Esophagus (tissue), 2 donors: ENCODE measurements at regions not wholly inside any gene's neighbourhood (a gene's known extent, or its start where the extent isn't known, plus 50 kb on each side); places are given as distances from the start of the nearest gene placed in this dataset.
"Not testable (repeated sequence)": the region's sequence is repeated elsewhere in the genome, so short reads cannot be mapped to it uniquely, and the experiment has no call there.

Source experiments
- H3K27ac ChIP-seq, 2 donors: one replicate each; pipeline ENCODE4 v1.5.1; 2013; ENCODE audit warnings: low read depth in 2 of 2, mild to moderate bottlenecking in 2 of 2, inconsistent platforms in 1 of 2, low read length in 1 of 2, moderate library complexity in 1 of 2
- H3K27me3 ChIP-seq, 2 donors: one replicate each; pipeline ENCODE4 v1.6.1; 2013; ENCODE audit warnings: low read length in 2 of 2, control low read depth in 1 of 2, mild to moderate bottlenecking in 1 of 2; ENCODE audit not compliant: insufficient read depth in 2 of 2, control insufficient read depth in 1 of 2
- H3K36me3 ChIP-seq, 2 donors: one replicate each; pipeline ENCODE4 v1.6.1; 2013; ENCODE audit warnings: low read length in 1 of 2; ENCODE audit not compliant: control insufficient read depth in 2 of 2, insufficient read depth in 2 of 2
- H3K4me1 ChIP-seq, 2 donors: one replicate each; pipeline ENCODE4 v1.6.1; 2013; ENCODE audit warnings: low read length in 1 of 2; ENCODE audit not compliant: control insufficient read depth in 2 of 2, insufficient read depth in 2 of 2
- H3K4me3 ChIP-seq, 2 donors: one replicate each; pipeline ENCODE4 v1.5.1; 2013; ENCODE audit warnings: low read length in 2 of 2, mild to moderate bottlenecking in 2 of 2, low read depth in 1 of 2, moderate library complexity in 1 of 2
- H3K9me3 ChIP-seq, 2 donors: one replicate each; pipeline ENCODE4 v1.6.1; 2013; ENCODE audit warnings: mild to moderate bottlenecking in 2 of 2, low read depth in 1 of 2, low read length in 1 of 2, moderate library complexity in 1 of 2; ENCODE audit not compliant: control insufficient read depth in 2 of 2, insufficient read depth in 1 of 2
- WGBS, 2 donors: extraction: QIAGEN DNeasy Blood & Tissue Kit; methylation state at CpG; one replicate each; pipeline ENCODE4 v1.1.7; 2013; 5-methylcytosine and 5-hydroxymethylcytosine counted together
- donor health status: healthy with polysubstance abuse.
- donor health status: Bipolar disorder and iron deficiency.

DNA sequence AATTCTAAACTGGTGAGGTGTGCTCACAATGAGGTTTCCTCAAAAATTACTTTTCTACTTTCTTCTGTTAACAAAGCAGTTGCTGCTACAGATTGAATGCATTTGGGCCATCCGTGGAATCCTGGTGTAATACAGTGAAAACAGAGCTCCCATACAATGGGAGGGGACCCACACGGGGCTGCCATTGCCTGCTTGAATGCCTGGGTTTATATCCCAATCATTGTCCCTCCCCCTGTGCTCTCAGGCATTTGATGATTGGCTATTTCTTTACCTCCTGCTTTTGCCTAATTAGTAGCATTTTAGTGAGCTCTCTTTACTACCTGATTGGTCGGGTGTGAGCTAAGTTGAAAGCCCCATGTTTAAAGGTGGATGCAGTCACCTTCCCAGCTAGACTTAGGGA lies 52.9 kb upstream of the CSF1 start:
- 79 to 81% methylated on average over 3 of the region's 3 CpGs for WGBS, 2 donors
- H3K27ac ChIP-seq, H3K9me3 ChIP-seq, H3K27me3 ChIP-seq, H3K4me3 ChIP-seq, H3K4me1 ChIP-seq, H3K36me3 ChIP-seq: not testable (repeated sequence)

DNA sequence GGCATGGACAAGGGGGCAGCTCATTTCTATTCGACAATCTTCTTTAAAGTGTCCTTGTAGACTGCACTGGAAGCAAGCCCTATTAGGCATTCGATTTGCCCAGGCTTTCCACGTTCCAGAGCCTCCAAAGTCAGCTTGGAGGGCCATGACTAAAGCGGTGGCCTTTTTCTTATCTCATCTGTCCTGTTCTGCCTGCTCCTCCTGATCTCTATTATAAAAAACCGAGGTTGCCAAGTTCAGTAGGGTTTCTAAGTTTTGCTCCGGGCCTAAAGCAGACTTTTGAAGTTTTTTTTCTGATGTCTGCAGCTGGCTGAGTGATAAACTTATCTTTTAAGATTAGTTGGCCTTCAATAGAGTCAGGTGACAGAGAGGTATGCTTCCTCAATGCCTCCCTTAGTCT lies 54.7 kb upstream of the CSF1 start:
- H3K4me1 ChIP-seq, H3K9me3 ChIP-seq, H3K27me3 ChIP-seq, H3K27ac ChIP-seq, H3K36me3 ChIP-seq, H3K4me3 ChIP-seq: not testable (repeated sequence)
- WGBS, 2 donors, result 37 to 48% methylated on average over 6 of the region's 6 CpGs

DNA sequence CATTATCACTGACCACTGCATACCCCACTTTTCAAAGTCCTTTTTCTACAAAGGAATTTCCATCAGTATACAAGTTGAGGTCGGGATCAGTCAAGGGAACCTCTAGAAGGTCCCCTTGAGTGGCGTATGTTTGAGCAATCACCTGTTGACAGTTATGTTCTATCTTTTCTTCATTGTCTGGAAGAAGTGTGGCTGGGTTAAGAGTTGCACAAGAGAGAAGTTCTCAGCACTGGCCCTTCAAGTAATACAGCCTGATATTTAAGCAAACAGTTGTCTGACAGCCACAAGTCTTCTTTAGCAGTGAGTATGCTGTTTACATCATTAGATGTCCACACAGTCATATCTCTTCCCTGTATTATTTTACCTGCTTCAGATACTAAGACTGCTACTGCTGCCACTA lies 56.7 kb upstream of the CSF1 start:
- not testable (repeated sequence) for H3K36me3 ChIP-seq, H3K9me3 ChIP-seq, H3K4me1 ChIP-seq, H3K27me3 ChIP-seq, H3K27ac ChIP-seq, H3K4me3 ChIP-seq
- WGBS, 2 donors, result 83 to 88% methylated on average over 2 of the region's 2 CpGs

DNA sequence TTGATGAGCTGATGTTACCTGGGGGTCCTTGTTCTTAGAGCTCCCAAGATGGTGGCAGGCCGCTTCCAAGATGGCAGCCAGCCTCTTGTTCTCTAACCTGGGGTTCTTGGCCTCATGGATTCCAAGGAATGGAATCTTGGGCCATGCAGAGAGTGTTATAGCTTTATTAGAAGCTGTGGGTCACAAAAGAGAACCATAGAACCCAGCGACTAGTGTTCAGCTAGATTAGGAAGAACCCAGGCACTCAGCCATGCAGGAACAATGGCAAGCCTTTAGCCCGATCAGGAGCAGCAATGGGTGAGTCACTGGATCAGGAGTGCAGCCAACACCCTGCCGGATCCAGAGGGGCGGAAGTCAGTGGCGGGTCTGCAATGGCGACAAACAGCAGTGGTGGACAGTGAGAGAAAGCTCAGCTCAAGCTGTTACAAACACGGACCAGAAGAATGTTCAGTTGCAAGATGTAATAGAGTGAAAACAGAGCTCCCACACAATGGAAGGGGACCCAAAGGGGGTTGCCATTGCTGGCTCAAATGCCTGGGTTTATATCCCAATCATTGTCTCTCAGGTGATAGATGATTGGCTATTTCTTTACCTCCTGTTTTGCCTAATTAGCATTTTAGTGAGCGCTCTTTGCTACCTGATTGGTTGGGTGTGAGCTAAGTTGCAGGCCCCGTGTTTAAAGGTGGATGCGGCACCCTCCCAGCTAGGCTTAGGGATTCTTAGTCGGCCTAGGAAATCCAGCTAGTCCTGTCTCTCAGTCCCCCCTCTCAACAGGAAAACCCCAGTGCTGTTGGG lies 58.2 kb upstream of the CSF1 start:
- not testable (repeated sequence) for H3K9me3 ChIP-seq, H3K27me3 ChIP-seq, H3K4me1 ChIP-seq, H3K36me3 ChIP-seq, H3K4me3 ChIP-seq
- H3K27ac ChIP-seq, result peak overlapping the region; percentile 34 to 49
- 56 to 76% methylated on average over 12 of the region's 12 CpGs for WGBS, 2 donors

DNA sequence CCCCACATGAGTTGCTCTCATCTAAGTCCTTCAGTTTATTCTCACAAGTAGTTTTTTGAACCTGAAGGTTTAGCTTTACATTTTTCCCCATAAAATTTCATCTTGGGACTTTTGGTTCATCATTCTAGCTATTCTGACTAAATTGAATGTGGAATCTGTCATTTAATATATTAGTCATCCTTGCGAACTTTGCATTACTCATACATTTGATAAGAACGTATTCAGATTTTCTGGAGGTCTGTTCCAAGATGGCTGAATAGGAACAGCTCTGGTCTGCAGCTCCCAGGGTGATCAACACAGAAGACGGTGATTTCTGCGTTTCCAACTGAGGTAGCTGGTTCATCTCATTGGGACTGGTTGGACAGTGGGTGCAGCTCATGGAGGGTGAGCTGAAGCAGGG lies 59.8 kb upstream of the CSF1 start:
- H3K27ac ChIP-seq, result no peak overlapping the region
- H3K9me3 ChIP-seq, result no peaks in the 10 kb centered on the region
- no peaks in the 10 kb centered on the region for H3K27me3 ChIP-seq
- 79% methylated on average over 4 of the region's 4 CpGs for WGBS, 2 donors
- no peak overlapping the region for H3K4me3 ChIP-seq
- H3K36me3 ChIP-seq, result no peaks in the 10 kb centered on the region
- H3K4me1 ChIP-seq, result no peaks in the 10 kb centered on the region

DNA sequence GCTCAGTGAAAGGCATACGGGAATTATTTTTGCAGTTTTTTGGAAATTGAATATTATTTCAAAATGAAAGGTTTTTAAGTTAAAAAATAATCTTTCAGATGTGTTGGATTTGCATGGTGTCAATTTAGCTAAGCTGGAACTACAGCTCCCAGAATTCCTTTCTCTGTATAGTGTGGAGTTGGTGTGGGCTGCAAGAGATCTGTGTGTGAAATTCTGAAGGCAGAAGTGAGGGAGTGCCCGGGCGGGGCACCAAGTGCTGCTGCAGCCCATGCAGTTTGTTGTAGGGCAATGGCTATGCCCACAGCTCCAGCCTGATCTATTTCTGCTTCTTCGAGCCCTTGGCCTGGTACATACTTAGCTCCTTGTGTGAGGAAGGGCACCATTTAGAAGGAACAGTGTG lies 60.5 kb upstream of the CSF1 start:
- 84 to 87% methylated on average over 4 of the region's 4 CpGs for WGBS, 2 donors
- H3K36me3 ChIP-seq, result no peaks in the 10 kb centered on the region
- H3K4me3 ChIP-seq, result no peak overlapping the region
- H3K27ac ChIP-seq, result no peak overlapping the region
- no peaks in the 10 kb centered on the region for H3K9me3 ChIP-seq
- H3K4me1 ChIP-seq, result no peaks in the 10 kb centered on the region
- H3K27me3 ChIP-seq, result no peaks in the 10 kb centered on the region

DNA sequence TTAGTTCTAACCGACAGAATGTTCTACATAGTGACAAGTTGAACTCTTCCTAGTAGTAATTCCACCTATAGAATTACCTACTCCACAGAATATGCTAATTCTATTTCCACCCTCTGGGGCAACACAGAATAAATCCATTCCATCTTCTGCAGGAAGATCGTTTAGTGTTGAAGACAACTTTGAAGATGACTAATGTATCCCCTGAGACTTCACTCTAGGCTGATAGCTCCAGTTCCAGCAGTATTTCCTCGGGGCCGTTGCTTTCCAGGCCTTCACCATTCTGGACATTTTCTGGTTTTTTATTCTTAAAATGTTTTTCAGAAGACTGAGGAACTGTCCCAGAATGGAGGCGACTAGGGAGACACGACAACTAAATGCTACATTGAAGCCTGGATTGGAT lies 61.0 kb upstream of the CSF1 start:
- Histone ChIP-seq H3K36me3 (no peaks in the 10 kb centered on the region), H3K27ac (no peak overlapping the region), H3K4me1 (no peaks in the 10 kb centered on the region), H3K4me3 (no peak overlapping the region), H3K27me3 (no peaks in the 10 kb centered on the region), H3K9me3 (no peaks in the 10 kb centered on the region)
- WGBS, 2 donors, result 77 to 78% methylated on average over 6 of the region's 6 CpGs

DNA sequence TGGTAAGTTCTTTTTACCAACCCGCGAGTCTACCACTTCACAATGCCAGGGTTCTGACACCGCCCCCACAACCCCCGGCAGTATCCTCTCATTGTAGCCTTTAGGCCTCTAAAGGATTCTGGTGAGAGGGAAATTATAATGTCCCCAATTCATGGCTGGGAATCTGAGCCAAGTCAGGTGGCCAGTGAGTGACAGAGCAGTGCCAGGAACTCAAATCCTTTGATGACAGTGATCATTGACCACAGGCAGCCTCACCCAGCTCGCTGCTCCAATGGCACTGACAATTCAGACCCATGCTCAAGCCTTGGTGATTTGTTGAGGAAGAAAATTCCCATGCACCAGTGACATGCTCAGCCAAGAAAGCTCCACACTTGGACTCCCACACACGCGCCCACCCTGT lies 63.4 kb upstream of the CSF1 start:
- 88% methylated on average over 7 of the region's 7 CpGs for WGBS, 2 donors
- H3K27me3 ChIP-seq, result no peaks in the 10 kb centered on the region
- no peaks in the 10 kb centered on the region for H3K4me1 ChIP-seq
- H3K4me3 ChIP-seq, result no peak overlapping the region
- H3K9me3 ChIP-seq, result no peaks in the 10 kb centered on the region
- H3K36me3 ChIP-seq, result no peaks in the 10 kb centered on the region
- H3K27ac ChIP-seq, result no peak overlapping the region

DNA sequence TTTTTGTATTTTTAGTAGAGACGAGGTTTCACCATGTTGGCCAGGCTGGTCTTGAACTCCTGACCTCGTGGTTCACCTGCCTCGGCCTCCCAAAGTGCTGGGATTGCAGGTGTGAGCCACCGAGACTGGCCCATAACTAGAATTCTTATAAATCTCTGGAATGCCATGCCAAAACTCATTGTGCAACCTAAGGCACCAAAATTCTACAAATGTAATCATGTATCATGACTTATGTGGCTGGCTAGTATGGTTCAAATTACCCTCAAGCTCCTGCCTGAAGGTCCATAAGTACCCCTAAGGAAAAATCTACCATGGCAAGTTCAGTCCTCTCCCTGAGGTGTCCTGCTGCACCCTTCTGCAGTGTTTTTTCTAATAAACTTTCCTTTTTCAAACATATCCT lies 63.8 kb upstream of the CSF1 start:
- Histone ChIP-seq H3K36me3 (no peaks in the 10 kb centered on the region), H3K4me1 (no peaks in the 10 kb centered on the region), H3K27me3 (no peaks in the 10 kb centered on the region), H3K9me3 (no peaks in the 10 kb centered on the region), H3K27ac (no peak overlapping the region), H3K4me3 (no peak overlapping the region)
- WGBS, 2 donors, result 85 to 90% methylated on average over 4 of the region's 4 CpGs

DNA sequence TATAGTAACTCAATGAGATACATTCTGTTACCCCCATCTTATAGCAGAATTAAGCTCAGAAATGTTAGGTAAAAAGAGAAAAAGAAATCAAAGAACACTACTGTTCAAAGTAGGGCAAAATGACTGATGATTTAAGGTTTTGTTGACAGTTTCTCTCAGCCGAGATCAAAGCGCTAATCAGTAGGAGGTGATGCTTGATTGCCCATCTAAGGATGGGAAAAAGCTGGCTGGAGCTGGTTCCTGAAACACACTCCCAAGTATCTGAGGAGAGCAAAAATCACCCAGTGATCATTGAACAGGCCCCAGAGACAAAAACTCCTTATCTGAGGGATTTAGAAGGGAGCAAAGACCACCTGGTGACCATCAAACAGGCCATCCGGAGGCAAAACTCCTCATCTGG lies 64.5 kb upstream of the CSF1 start:
- H3K36me3 ChIP-seq, result no peaks in the 10 kb centered on the region
- H3K4me1 ChIP-seq, result no peaks in the 10 kb centered on the region
- H3K27me3 ChIP-seq, result no peaks in the 10 kb centered on the region
- no peak overlapping the region for H3K27ac ChIP-seq
- 53 to 59% methylated on average over 3 of the region's 3 CpGs for WGBS, 2 donors
- H3K9me3 ChIP-seq, result no peaks in the 10 kb centered on the region
- no peak overlapping the region for H3K4me3 ChIP-seq
